ENCODE measurements at regions not wholly inside any gene's neighbourhood (a gene's known extent, or its start where the extent isn't known, plus 50 kb on each side); places are given as distances from the start of the nearest gene placed in this dataset.
"Not testable (repeated sequence)": the region's sequence is repeated elsewhere in the genome, so short reads cannot be mapped to it uniquely, and the experiment has no call there.

DNA sequence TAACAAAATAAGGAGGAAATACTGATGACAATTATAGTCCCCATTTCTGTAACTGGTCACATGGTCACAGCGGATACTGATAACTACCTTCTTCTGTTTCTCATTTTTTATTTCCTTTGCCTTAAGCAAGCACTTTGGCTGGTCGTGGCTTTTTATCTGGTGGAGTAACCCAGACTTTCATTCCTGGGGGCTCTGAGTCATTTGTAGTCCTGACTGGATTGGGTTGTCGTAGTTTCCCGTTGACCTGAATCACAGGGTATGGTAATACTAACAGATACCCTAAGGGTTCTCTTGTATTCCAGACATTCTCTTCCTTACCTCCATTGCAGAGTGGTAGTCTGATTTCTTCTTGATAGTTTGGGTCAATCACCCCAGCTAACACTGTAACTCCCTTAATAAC lies 500.3 kb upstream of the ADGRB3 start:
- no peak for DNase-seq

DNA sequence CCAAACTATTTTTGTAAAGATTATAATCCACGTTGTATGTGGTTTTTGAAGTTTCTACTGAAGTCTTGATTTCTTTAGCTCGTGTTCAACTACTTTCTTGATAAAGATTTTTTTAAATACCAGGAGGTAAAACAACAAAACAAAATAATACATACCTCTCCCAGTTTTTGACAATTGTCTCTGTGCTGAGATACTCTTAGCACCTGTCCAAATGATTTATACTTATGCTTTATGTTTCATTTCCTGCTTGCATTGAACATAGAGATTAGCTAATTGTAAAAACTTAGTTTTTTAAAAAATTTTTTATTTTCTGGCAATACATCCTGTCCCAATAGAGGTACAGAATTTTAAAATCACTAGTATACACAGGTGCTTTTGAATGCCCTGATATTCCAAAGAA lies 506.9 kb upstream of the ADGRB3 start:
- no peak for DNase-seq

GRCh38 chr6:68127074-68127473 lies 508.0 kb upstream of the ADGRB3 start:
- no peak for DNase-seq

GRCh38 chr6:68126089-68126749 lies 508.9 kb upstream of the ADGRB3 start:
- DNase-seq = no peak

DNA sequence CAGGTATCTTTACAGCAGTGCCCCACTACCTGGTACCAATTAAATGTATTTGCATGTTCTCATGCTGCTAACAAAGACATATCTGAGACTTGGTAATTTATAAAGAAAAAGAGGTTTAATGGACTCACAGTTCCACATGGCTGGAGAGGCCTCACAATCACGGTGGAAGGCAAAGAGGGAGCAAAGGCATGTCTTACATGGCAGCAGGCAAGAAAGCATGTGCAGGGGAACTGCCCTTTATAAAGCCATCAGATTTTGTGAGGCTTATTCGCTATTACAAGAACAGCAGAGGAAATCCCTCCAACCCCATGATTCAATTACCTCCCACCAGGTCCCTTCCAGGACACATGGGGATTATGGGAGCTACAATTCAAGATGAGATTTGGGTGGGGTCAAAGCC lies 512.1 kb upstream of the ADGRB3 start:
- not testable (repeated sequence) for DNase-seq

DNA sequence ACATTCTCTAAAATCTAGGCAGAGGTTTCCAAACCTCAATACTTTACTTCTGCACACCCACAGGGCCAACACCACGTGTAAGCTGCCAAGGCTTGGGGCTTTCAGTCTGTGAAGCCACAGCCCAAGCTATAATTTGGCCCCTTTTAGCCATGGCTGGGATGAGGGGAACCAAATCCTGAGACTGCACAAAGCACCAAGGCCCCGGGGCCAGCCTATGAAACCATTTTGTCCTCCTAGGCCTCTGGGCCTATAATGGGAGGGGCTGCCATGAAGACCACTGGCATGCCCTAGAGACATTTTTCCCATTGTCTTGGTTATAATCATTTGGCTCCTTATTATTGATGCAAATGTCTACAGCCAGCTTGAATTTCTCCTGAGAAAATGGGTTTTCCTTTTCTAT lies 513.0 kb upstream of the ADGRB3 start:
- DNase-seq = no peak

DNA sequence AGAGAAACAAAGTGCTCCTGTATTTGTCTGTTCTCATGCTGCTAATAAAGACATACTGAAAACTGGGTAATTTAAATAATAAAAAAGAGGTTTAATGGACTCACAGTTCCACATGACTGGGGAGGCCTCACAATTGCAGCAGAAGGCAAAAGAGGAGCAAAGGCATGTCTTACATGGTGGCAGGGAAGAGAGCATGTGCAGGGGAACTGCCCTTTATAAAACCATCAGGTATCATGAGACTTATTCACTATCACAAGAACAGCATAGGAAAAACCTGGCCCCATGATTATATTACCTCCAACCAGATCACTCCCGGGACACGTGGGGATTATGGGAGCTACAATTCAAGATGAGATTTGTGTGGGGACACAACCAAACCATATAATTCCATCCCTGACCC lies 514.1 kb upstream of the ADGRB3 start:
- not testable (repeated sequence) for DNase-seq

GRCh38 chr6:68114463-68115047 lies 520.5 kb upstream of the ADGRB3 start:
- no peak for DNase-seq

- DNase-seq = no peak
Measured at GRCh38 chr6:68108233-68108835, 526.7 kb upstream of the ADGRB3 start.

DNA sequence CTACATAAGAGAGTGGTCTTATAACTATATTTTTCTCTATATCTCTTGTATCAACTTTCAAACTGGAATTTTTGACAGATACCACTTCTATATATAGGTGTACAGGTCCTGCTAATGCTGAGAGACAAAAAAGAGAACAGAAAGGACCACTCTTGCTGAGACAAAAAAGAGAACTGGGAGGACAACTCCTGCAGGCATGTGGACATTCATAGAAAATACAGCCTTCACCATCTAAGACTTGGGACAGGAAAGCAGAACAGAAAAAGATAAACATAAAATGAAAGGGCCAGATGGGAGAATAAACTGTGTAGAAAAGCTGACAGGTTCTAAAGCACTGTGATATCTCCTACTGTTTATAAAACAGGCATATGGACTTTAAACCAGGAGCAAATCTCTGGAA lies 541.0 kb upstream of the ADGRB3 start:
- DNase-seq = no peak

DNA sequence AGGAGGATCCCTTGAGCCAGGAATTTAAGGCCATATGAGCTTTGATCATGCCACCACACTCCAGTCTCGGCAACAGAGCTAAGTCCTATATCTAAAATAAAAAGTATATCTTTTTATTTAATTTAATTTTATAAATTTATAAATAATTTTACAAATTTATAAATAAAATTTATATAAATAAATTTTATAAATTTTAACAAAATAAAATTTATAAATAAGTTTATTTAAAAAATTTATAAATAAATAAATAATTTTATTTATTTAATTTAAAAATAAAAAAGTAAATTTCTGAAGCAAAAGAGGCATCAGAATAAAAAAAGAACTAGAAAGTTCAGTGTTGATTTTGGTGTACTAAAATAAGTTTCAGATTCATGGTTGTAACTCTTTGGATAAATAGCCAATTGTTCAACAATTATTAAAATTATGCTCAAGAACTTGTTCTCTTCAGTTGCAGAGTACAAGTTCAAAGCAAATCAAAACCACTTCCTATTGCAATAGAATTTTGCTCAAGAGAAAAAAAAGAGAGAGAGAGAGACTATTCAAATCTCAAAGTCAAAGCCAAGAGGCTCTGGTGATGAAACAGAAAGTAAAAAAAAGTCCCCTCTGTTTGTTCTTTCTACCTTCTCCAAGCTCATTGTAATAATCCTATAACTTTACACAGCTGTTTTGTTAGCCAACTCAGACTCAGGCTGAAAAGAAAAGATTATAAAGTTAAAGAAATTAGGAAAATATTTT lies 547.5 kb upstream of the ADGRB3 start:
- DNase-seq = no peak

- DNase-seq = no peak
Measured at GRCh38 chr6:68086199-68086598, 548.9 kb upstream of the ADGRB3 start.

DNA sequence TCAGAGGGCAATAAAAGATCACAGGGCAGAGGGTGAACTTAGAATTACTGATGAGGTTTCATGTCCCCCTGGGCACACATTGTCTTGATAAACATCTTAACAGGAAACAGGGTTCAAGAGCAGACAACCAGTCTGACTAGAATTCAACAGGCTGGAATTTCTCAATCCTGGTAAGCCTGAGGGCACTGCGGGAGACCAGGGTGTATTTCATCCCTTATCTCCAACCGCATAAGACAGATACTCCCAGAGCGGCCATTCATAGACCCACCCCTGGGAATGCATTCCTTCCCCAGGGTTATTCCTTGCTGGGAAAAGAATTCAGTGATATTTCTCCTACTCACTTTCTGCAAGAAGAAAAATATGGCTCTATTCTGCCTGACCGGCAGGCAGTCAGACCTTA lies 549.5 kb upstream of the ADGRB3 start:
- DNase-seq = not testable (repeated sequence)

DNA sequence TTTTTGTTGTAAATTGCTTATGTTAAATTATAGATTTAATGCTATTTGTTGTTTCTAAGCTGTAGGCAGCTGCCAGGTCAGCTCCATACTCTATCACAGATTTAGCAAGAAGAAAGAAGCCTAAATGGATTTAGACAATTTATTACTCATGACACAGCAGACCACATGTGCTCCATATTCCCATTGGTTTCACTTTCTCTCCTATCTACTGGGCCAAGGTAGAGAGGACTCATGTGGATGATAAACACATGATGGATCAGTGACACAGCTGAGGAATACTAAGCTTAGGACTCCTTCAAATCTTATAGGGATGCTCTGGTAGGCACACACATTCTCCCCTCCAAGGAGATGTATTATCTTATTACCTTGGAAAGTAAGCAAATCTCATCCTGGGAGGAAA lies 553.0 kb upstream of the ADGRB3 start:
- DNase-seq = no peak

DNA sequence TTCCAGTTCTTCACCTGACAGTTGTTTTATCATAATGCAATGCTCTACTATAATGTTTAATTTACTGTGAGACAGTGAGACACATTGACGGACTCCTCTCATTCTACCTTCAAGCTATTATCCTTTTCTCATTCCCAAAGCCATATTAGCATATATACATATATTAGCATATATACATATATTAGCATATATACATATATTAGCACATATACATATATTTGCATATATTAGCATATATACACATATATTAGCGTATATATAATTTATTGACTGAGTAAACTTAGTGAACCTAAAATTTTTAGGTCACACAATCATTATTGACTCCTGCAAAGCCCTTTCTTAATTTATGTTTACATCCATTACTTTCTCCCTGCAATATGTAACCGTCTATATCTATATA lies 555.0 kb upstream of the ADGRB3 start:
- no peak for DNase-seq

DNA sequence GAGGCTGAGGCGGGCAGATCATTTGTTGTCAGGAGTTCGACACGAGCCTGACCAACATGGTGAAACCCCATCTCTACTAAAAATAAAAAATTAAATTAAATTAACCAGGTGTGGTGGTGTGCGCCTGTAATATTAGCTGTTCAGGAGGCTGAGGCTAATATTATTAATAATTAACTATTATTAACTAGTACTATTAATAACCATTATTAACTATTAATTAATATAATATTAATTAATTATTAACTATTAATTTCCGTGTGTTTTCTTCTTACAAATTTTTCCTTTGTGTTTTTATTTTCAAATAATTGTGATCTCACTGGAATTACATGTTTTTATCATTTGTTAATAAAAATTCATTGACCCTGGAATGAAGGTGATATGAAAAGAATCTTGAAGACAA lies 557.4 kb upstream of the ADGRB3 start:
- DNase-seq = no peak

- DNase-seq = no peak
Measured at GRCh38 chr6:68071740-68072139, 563.3 kb upstream of the ADGRB3 start.

- DNase-seq = no peak
Measured at GRCh38 chr6:68069921-68070710, 565.0 kb upstream of the ADGRB3 start.

DNA sequence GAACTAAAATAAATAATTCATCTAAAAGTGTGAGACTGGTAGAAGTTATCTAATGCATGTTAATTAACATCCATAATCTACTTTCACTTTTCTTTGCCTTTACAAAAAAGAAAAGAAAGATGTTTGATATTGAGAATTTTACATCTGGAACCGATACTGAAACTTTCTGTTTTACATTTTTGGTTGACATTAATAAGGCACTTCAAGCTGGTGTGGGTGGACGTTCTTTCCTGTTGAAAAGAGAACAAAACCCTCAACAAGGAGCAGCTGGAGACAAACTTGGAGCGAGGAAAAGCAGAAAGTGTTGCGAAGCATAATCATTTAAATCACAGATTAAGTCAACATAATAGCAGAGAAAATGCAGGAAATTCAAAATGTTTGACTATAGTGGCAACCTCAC lies 575.2 kb upstream of the ADGRB3 start:
- DNase-seq = no peak

- no peak for DNase-seq
Measured at GRCh38 chr6:68059261-68059660, 575.8 kb upstream of the ADGRB3 start.

DNA sequence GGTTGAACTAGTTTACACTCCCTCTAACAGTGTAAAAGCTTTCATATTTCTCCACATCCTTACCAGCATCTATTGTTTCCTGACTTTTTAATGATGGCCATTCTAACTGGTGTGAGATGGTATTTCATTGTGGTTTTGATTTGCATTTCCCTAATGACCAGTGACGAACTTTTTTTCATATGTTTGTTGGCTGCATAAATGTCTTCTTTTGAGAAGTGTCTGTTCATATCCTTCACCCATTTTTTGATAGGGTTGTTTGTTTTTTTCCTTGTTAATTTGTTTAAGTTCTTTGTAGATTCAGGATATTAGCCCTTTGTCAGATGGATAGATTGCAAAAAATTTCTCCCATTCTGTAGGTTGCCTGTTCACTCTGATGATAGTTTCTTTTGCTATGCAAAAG lies 578.5 kb upstream of the ADGRB3 start:
- DNase-seq = not testable (repeated sequence)

DNA sequence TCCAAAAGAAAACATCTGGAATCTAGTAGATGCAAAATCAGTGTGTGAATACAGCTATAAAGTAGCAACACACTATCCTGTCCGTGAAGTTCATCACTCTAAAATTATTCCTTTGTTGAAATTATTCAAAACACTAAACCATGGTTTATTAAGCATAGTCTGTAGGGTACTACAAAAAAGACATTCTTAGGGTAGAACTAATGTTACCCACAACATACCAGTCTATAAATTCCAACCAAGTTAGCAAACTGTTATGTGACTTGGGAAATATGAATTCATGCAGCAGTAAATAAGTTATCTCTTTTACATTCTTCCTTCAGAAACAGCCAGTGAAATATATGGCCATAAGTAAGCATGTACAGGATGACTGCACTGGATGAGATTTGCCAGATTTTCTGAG lies 580.3 kb upstream of the ADGRB3 start:
- DNase-seq = no peak

GRCh38 chr6:68053805-68054373 lies 581.2 kb upstream of the ADGRB3 start:
- no peak for DNase-seq

Data from NCI-H524 treated with DMSO at 0.1 percent for 48 hours (cell line).